Panc1 (cell line): ENCODE measurements at regions not wholly inside any gene's neighbourhood (a gene's known extent, or its start where the extent isn't known, plus 50 kb on each side); places are given as distances from the start of the nearest gene placed in this dataset.
"Not testable (repeated sequence)": the region's sequence is repeated elsewhere in the genome, so short reads cannot be mapped to it uniquely, and the experiment has no call there.

Source experiments
- POLR2AphosphoS5 ChIP-seq: IDR thresholded peaks from 2 replicates; pipeline ENCODE4 v1.6.1; 2012; ENCODE audit warnings: mild to moderate bottlenecking, low read depth, low read length, moderate library complexity
- SIN3A ChIP-seq: IDR thresholded peaks from 2 replicates; pipeline ENCODE4 v1.6.1; 2012; ENCODE audit warnings: low read depth, mild to moderate bottlenecking, low read length, moderate library complexity, borderline replicate concordance; ENCODE audit not compliant: insufficient read depth
- TF ChIP-seq, protein P1 (sequence below): fragments of 450-650 bp; IDR thresholded peaks from 2 replicates; pipeline ENCODE4 v1.5.1; 2017; ENCODE audit warnings: mild to moderate bottlenecking
- TF ChIP-seq, protein P2 (sequence below), 2 experiments: IDR thresholded peaks; 2 replicates each; pipeline ENCODE4 v1.6.1; 2011 to 2012; ENCODE audit warnings: low read depth in 2 of 2, control low read depth in 1 of 2, low read length in 1 of 2, mild to moderate bottlenecking in 1 of 2, moderate library complexity in 1 of 2; ENCODE audit not compliant: insufficient read depth in 1 of 2

DNA sequence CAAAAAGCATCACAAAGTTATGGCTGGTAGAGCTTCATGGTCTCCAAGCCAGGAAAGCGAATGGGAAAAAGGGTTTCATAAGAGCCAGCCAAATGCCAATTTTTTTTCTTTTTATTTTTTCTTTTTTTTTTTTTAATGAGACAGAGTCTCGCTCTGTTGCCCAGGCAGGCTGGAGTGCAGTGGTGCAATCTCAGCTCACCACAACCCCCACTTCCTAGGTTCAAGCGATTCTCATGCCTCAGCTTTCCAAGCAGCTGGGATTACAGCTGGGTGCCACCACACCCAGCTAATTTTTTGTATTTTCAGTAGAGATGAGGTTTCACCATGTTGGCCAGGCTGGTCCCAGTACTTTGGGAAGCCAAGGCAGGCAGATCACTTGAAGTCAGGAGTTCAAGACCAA is 148.7 kb upstream of the POGK start:
- TF ChIP-seq, protein P1, sequence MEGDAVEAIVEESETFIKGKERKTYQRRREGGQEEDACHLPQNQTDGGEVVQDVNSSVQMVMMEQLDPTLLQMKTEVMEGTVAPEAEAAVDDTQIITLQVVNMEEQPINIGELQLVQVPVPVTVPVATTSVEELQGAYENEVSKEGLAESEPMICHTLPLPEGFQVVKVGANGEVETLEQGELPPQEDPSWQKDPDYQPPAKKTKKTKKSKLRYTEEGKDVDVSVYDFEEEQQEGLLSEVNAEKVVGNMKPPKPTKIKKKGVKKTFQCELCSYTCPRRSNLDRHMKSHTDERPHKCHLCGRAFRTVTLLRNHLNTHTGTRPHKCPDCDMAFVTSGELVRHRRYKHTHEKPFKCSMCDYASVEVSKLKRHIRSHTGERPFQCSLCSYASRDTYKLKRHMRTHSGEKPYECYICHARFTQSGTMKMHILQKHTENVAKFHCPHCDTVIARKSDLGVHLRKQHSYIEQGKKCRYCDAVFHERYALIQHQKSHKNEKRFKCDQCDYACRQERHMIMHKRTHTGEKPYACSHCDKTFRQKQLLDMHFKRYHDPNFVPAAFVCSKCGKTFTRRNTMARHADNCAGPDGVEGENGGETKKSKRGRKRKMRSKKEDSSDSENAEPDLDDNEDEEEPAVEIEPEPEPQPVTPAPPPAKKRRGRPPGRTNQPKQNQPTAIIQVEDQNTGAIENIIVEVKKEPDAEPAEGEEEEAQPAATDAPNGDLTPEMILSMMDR: not testable (repeated sequence)
- not testable (repeated sequence) for TF ChIP-seq POLR2AphosphoS5, SIN3A
- TF ChIP-seq, protein P2, sequence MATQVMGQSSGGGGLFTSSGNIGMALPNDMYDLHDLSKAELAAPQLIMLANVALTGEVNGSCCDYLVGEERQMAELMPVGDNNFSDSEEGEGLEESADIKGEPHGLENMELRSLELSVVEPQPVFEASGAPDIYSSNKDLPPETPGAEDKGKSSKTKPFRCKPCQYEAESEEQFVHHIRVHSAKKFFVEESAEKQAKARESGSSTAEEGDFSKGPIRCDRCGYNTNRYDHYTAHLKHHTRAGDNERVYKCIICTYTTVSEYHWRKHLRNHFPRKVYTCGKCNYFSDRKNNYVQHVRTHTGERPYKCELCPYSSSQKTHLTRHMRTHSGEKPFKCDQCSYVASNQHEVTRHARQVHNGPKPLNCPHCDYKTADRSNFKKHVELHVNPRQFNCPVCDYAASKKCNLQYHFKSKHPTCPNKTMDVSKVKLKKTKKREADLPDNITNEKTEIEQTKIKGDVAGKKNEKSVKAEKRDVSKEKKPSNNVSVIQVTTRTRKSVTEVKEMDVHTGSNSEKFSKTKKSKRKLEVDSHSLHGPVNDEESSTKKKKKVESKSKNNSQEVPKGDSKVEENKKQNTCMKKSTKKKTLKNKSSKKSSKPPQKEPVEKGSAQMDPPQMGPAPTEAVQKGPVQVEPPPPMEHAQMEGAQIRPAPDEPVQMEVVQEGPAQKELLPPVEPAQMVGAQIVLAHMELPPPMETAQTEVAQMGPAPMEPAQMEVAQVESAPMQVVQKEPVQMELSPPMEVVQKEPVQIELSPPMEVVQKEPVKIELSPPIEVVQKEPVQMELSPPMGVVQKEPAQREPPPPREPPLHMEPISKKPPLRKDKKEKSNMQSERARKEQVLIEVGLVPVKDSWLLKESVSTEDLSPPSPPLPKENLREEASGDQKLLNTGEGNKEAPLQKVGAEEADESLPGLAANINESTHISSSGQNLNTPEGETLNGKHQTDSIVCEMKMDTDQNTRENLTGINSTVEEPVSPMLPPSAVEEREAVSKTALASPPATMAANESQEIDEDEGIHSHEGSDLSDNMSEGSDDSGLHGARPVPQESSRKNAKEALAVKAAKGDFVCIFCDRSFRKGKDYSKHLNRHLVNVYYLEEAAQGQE (IDR thresholded peaks at IDR 0.05; ENCODE audit: insufficient read depth in 1 of 2, low read depth in 2 of 2, low read length in 1 of 2): not testable (repeated sequence)
